SH-SY5Y (cell line): ENCODE measurements at regions not wholly inside any gene's neighbourhood (a gene's known extent, or its start where the extent isn't known, plus 50 kb on each side); places are given as distances from the start of the nearest gene placed in this dataset.

Experiments
- GATA2 ChIP-seq: IDR thresholded peaks from 2 replicates; pipeline ENCODE4 v1.6.1; 2011; ENCODE audit warnings: mild to moderate bottlenecking, low read depth, low read length
- GATA3 ChIP-seq: IDR thresholded peaks from 2 replicates; pipeline ENCODE4 v1.6.1; 2011; ENCODE audit warnings: low read depth, mild to moderate bottlenecking, low read length, moderate library complexity

DNA sequence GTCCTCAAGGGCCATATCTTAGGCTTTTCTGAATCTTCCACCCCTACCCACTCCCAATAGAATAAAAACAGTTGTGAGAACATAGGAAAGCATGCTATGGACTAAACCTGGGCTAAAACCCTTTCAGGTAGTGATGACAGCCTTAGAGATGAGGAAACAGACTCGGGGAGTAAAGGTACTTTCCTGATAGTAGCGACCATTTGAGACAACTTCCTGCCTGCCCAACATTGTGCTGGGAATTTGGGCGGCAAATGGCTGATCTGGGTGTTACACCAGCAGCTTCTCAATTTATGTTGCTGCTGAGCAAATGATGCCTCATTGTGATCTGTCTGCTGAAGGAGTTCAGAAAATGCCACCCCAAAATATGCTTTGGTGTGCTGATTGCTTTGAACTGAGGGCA, 66.6 kb downstream of the TMEM17 start:
- TF ChIP-seq GATA2 (no peak), GATA3 (no peak)
